Keratinocyte (primary cell): ENCODE measurements at regions not wholly inside any gene's neighbourhood (a gene's known extent, or its start where the extent isn't known, plus 50 kb on each side); places are given as distances from the start of the nearest gene placed in this dataset.

Experiments used
- DNase-seq: peaks from one replicate; pipeline ENCODE4 v3.0.0-alpha.2; 2011; ENCODE audit warnings: low read depth, missing footprints, low spot score
- FAIRE-seq: peaks from 2 replicates; lab custom pipeline; 2011; peaks lifted over from hg19 to GRCh38; lab: Jason Lieb, UNC
- H2AFZ ChIP-seq: 2 replicates; pipeline ENCODE4 v1.6.0; 2012; ENCODE audit warnings: low read length, control low read depth, inconsistent platforms; ENCODE audit not compliant: control insufficient read depth
- H3K27ac ChIP-seq: 2 replicates; pipeline ENCODE4 v1.5.1; 2011; ENCODE audit warnings: low read length; ENCODE audit not compliant: control insufficient read depth, insufficient read depth
- H3K27me3 ChIP-seq: 3 replicates; pipeline ENCODE4 v1.6.0; 2011; ENCODE audit warnings: low read length; ENCODE audit not compliant: control insufficient read depth, insufficient read depth; ENCODE audit errors: extremely low read depth
- H3K36me3 ChIP-seq, 2 experiments: 2 replicates in 1 of 2; 3 replicates in 1 of 2; pipeline ENCODE4 v1.5.1; 2011; ENCODE audit warnings: low read length in 2 of 2, mild to moderate bottlenecking in 1 of 2; ENCODE audit not compliant: control insufficient read depth in 2 of 2, insufficient read depth in 2 of 2; ENCODE audit errors: extremely low read depth in 1 of 2
- H3K4me1 ChIP-seq: 3 replicates; pipeline ENCODE4 v1.5.1; 2011; ENCODE audit warnings: low read length; ENCODE audit not compliant: control insufficient read depth, insufficient read depth; ENCODE audit errors: extremely low read depth
- H3K4me2 ChIP-seq: 3 replicates; pipeline ENCODE4 v1.6.0; 2011; ENCODE audit warnings: low read depth, low read length; ENCODE audit not compliant: control insufficient read depth, insufficient read depth; ENCODE audit errors: extremely low read depth
- H3K4me3 ChIP-seq, 3 experiments: fragments of 200-600 bp in 1 of 3; sonication (generic) in 1 of 3; 2 replicates in 2 of 3; 3 replicates in 1 of 3; pipeline ENCODE4 v1.5.1; 2011 to 2016; ENCODE audit warnings: low read length in 3 of 3, mild to moderate bottlenecking in 3 of 3, control low read depth in 2 of 3, inconsistent platforms in 1 of 3, low read depth in 1 of 3, mixed read lengths in 1 of 3, mixed run types in 1 of 3, moderate library complexity in 1 of 3; ENCODE audit not compliant: control insufficient read depth in 2 of 3, insufficient read depth in 2 of 3; ENCODE audit errors: extremely low read depth in 1 of 3
- H3K79me2 ChIP-seq: 2 replicates; pipeline ENCODE4 v1.6.0; 2012; ENCODE audit warnings: low read length; ENCODE audit not compliant: control insufficient read depth, insufficient read depth
- H3K9ac ChIP-seq: 3 replicates; pipeline ENCODE4 v1.6.0; 2011; ENCODE audit warnings: low read length; ENCODE audit not compliant: control insufficient read depth, insufficient read depth; ENCODE audit errors: extremely low read depth
- H3K9me1 ChIP-seq: 3 replicates; pipeline ENCODE4 v1.6.0; 2011; ENCODE audit warnings: low read length; ENCODE audit not compliant: control insufficient read depth, insufficient read depth; ENCODE audit errors: extremely low read depth
- H3K9me3 ChIP-seq: 2 replicates; pipeline ENCODE4 v1.5.1; 2012; ENCODE audit warnings: low read depth, low read length; ENCODE audit not compliant: control insufficient read depth
- H4K20me1 ChIP-seq: 3 replicates; pipeline ENCODE4 v1.6.0; 2011; ENCODE audit warnings: low read length; ENCODE audit not compliant: control insufficient read depth, insufficient read depth; ENCODE audit errors: extremely low read depth
- CTCF ChIP-seq, 3 experiments: IDR thresholded peaks in 1 of 3; conservative IDR thresholded peaks in 1 of 3; optimal IDR thresholded peaks in 1 of 3; 2 replicates in 2 of 3; 3 replicates in 1 of 3; pipeline versions ENCODE3 to v1.5.1; 2011; ENCODE audit warnings: low read length in 3 of 3, mild to moderate bottlenecking in 3 of 3, moderate library complexity in 2 of 3, control low read depth in 1 of 3, inconsistent platforms in 1 of 3; ENCODE audit not compliant: insufficient read depth in 2 of 3; ENCODE audit errors: extremely low read depth in 1 of 3
- EZH2 ChIP-seq: IDR thresholded peaks from one replicate; pipeline ENCODE4 v1.6.1; 2012; ENCODE audit warnings: inconsistent platforms, mild to moderate bottlenecking, low read length, moderate library complexity
- dilution Hi-C: fragments of 300-500 bp; cut with MboI; formaldehyde crosslinking; loops from one replicate; pipeline ENCODE4 v1.7.0; 2020; ENCODE audit warnings: low sequenced_read_pairs; ENCODE audit not compliant: extremely low pct_ligation_motif_present

- TF ChIP-seq EZH2 (no peak), CTCF (optimal IDR thresholded peaks at IDR 0.05 in 1 of 3, IDR thresholded peaks at IDR 0.05 in 1 of 3, conservative IDR thresholded peaks at IDR 0.05 in 1 of 3; ENCODE audit: extremely low read depth in 1 of 3, insufficient read depth in 2 of 3, low read length in 3 of 3) (no peak)
- Histone ChIP-seq H3K27me3 (peaks cover 7% of the 10 kb centered on the region), H3K36me3 (no peaks in the 10 kb centered on the region), H3K4me2 (no peak overlapping the region), H3K9me1 (no peaks in the 10 kb centered on the region), H3K4me1 (no peaks in the 10 kb centered on the region), H3K79me2 (no peaks in the 10 kb centered on the region), H3K9ac (no peak overlapping the region), H3K4me3 (no peak overlapping the region), H3K9me3 (no peaks in the 10 kb centered on the region), H2AFZ (no peak overlapping the region), H4K20me1 (no peaks in the 10 kb centered on the region), H3K27ac (no peak overlapping the region)
- dilution Hi-C loops: no loop called here
- DNase-seq (no peak), FAIRE-seq (no peak)
Measured at GRCh38 chr17:73792994-73793393, 148.7 kb upstream of the SDK2 start.

- Histone ChIP-seq H3K4me2 (no peak overlapping the region), H3K4me1 (peaks cover 2% of the 10 kb centered on the region), H3K9me1 (no peaks in the 10 kb centered on the region), H3K79me2 (no peaks in the 10 kb centered on the region), H3K4me3 (no peak overlapping the region), H3K27me3 (peaks cover 7% of the 10 kb centered on the region), H4K20me1 (no peaks in the 10 kb centered on the region), H2AFZ (no peak overlapping the region), H3K9me3 (no peaks in the 10 kb centered on the region), H3K9ac (no peak overlapping the region), H3K36me3 (no peaks in the 10 kb centered on the region), H3K27ac (no peak overlapping the region)
- dilution Hi-C loops: no loop called here
- TF ChIP-seq CTCF (optimal IDR thresholded peaks at IDR 0.05 in 1 of 3, IDR thresholded peaks at IDR 0.05 in 1 of 3, conservative IDR thresholded peaks at IDR 0.05 in 1 of 3; ENCODE audit: extremely low read depth in 1 of 3, insufficient read depth in 2 of 3, low read length in 3 of 3): no peak
- TF ChIP-seq EZH2: no peak
- DNase-seq: no peak
- FAIRE-seq: no peak
Measured at GRCh38 chr17:73794336-73794735, 150.1 kb upstream of the SDK2 start.
